ENCODE measurements at regions not wholly inside any gene's neighbourhood (a gene's known extent, or its start where the extent isn't known, plus 50 kb on each side); places are given as distances from the start of the nearest gene placed in this dataset.

- DNase-seq: no peak
Observed at GRCh38 chr18:45386041-45386655, 229.1 kb upstream of the SLC14A2 start.

- DNase-seq: no peak
Observed at GRCh38 chr18:45387229-45387628, 228.0 kb upstream of the SLC14A2 start.

GRCh38 chr18:45398448-45398847 lies 216.8 kb upstream of the SLC14A2 start:
- DNase-seq: no peak

- no peak for DNase-seq
Observed at GRCh38 chr18:45399146-45399545, 216.1 kb upstream of the SLC14A2 start.

GRCh38 chr18:45399643-45400042 lies 215.6 kb upstream of the SLC14A2 start:
- DNase-seq: no peak

GRCh38 chr18:45402485-45403056 lies 212.7 kb upstream of the SLC14A2 start:
- no peak for DNase-seq

GRCh38 chr18:45403341-45404049 lies 211.8 kb upstream of the SLC14A2 start:
- DNase-seq: no peak

GRCh38 chr18:45408218-45408617 lies 207.1 kb upstream of the SLC14A2 start:
- DNase-seq: no peak

- DNase-seq: no peak
Observed at GRCh38 chr18:45409971-45410370, 205.3 kb upstream of the SLC14A2 start.

GRCh38 chr18:45412577-45412976 lies 202.7 kb upstream of the SLC14A2 start:
- no peak for DNase-seq

- DNase-seq: no peak
Observed at GRCh38 chr18:45413180-45413836, 202.0 kb upstream of the SLC14A2 start.

- DNase-seq: no peak
Observed at GRCh38 chr18:45415614-45416013, 199.7 kb upstream of the SLC14A2 start.

GRCh38 chr18:45416168-45416567 lies 199.1 kb upstream of the SLC14A2 start:
- DNase-seq: no peak

- no peak for DNase-seq
Observed at GRCh38 chr18:45417392-45417791, 197.9 kb upstream of the SLC14A2 start.

GRCh38 chr18:45423659-45424058 lies 191.6 kb upstream of the SLC14A2 start:
- DNase-seq: no peak

- DNase-seq: no peak
Observed at GRCh38 chr18:45430041-45430440, 185.2 kb upstream of the SLC14A2 start.

- no peak for DNase-seq
Observed at GRCh38 chr18:45435810-45436209, 179.5 kb upstream of the SLC14A2 start.

GRCh38 chr18:45437366-45437765 lies 177.9 kb upstream of the SLC14A2 start:
- DNase-seq: no peak

GRCh38 chr18:45439851-45440645 lies 175.2 kb upstream of the SLC14A2 start:
- DNase-seq: no peak

- DNase-seq: no peak
Observed at GRCh38 chr18:45441110-45441847, 174.0 kb upstream of the SLC14A2 start.

- no peak for DNase-seq
Observed at GRCh38 chr18:45444040-45444439, 171.2 kb upstream of the SLC14A2 start.

All from activated effector memory CD4-positive, alpha-beta T cell treated with anti-CD3 and anti-CD28 coated beads, Interleukin-2, amount 50 U/mL, for 16 hours (primary cell).